BLaER1 (cell line): ENCODE measurements at regions not wholly inside any gene's neighbourhood (a gene's known extent, or its start where the extent isn't known, plus 50 kb on each side); places are given as distances from the start of the nearest gene placed in this dataset.
"Not testable (repeated sequence)": the region's sequence is repeated elsewhere in the genome, so short reads cannot be mapped to it uniquely, and the experiment has no call there.

Source experiments
- H3K27ac ChIP-seq: shearing (Covaris generic); formaldehyde crosslinking; 2 replicates; pipeline ENCODE4 v1.8.1; 2022
- H3K27me3 ChIP-seq: shearing (Covaris generic); formaldehyde crosslinking; 2 replicates; pipeline ENCODE4 v1.8.1; 2022
- H3K36me3 ChIP-seq: shearing (Covaris generic); formaldehyde crosslinking; 2 replicates; pipeline ENCODE4 v1.8.1; 2022
- H3K4me1 ChIP-seq: shearing (Covaris generic); formaldehyde crosslinking; 2 replicates; pipeline ENCODE4 v1.8.1; 2022
- H3K4me2 ChIP-seq: shearing (Covaris generic); formaldehyde crosslinking; 2 replicates; pipeline ENCODE4 v1.8.1; 2022
- H3K4me3 ChIP-seq: shearing (Covaris generic); formaldehyde crosslinking; 2 replicates; pipeline ENCODE4 v1.8.1; 2022
- H3K9ac ChIP-seq: shearing (Covaris generic); formaldehyde crosslinking; 2 replicates; pipeline ENCODE4 v1.8.1; 2022
- H3K9me3 ChIP-seq: shearing (Covaris generic); formaldehyde crosslinking; 2 replicates; pipeline ENCODE4 v1.8.1; 2022
- H4K20me1 ChIP-seq: shearing (Covaris generic); formaldehyde crosslinking; 2 replicates; pipeline ENCODE4 v1.8.1; 2022
- Cebpa-rat ChIP-seq: shearing (Covaris generic); IDR thresholded peaks from 2 replicates; pipeline ENCODE4 v1.8.1; 2022

DNA sequence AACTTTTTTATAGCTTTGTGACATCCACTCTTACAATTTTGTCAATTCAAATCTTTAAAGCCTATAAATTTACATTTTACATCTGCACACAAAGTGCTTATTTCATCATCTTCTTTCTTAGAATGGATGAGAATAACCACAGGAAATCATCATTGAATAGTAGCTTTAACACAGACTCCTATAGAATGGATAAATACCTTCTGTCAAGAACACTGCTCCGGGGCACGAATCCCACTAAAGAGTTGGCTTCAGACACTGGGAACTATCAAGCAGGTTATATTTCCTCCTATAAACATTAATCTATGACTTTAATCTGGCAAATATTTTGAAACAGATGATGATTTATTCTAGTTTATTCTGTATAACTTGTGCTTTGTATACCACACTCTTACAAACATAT, 269.7 kb upstream of the TPK1 start:
- no peak overlapping the region for H3K4me3 ChIP-seq
- H3K4me2 ChIP-seq: no peak overlapping the region
- H4K20me1 ChIP-seq: no peaks in the 10 kb centered on the region
- no peak for TF ChIP-seq Cebpa-rat
- no peak overlapping the region for H3K9ac ChIP-seq
- H3K9me3 ChIP-seq: no peaks in the 10 kb centered on the region
- H3K36me3 ChIP-seq: no peaks in the 10 kb centered on the region
- H3K27ac ChIP-seq: no peak overlapping the region
- H3K27me3 ChIP-seq: no peaks in the 10 kb centered on the region
- no peaks in the 10 kb centered on the region for H3K4me1 ChIP-seq

DNA sequence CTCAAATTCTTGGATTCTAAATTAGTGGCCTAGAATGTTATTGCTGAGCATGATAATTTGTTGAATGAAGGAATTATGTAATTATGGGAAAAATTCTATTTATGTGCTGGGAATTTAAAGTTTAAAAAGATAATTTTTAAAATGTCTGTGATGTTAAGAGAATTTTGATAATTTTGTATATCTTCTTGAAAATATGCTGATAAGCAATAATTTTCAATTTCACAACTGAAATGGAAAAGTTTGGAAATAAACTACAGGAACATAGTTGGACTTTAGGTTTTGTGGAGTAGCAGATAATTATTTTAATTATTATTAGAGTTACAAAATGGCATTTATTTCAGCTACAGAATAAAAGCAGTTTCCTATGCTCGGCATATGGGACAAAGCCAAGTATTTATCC, 268.5 kb upstream of the TPK1 start:
- no peak overlapping the region for H3K4me2 ChIP-seq

DNA sequence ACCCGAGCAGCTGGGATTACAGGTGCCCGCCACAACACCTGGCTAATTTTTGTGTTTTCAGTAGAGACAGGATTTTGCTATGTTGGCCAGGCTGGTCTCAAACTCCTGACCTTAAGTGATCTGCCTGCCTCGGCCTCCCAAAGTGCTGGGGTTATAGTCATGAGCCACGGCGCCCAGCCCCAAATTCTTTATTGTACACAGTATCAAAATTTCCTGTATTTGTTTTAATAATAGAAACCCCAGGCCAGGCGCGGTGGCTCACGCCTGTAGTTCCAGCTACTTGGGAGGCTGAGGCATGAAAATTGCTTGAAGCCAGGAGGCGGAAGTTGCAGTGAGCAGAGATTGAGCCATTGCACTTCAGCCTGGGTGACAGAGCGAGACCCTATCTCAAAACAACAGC, 266.3 kb upstream of the TPK1 start:
- not testable (repeated sequence) for H4K20me1 ChIP-seq

More for the DNA sequence above, 268.5 kb upstream of the TPK1 start:
- no peak overlapping the region for H3K9ac ChIP-seq
- TF ChIP-seq Cebpa-rat: no peak
- no peaks in the 10 kb centered on the region for H3K4me1 ChIP-seq
- no peak overlapping the region for H3K27ac ChIP-seq
- no peaks in the 10 kb centered on the region for H3K27me3 ChIP-seq
- H3K4me3 ChIP-seq: no peak overlapping the region
- H4K20me1 ChIP-seq: no peaks in the 10 kb centered on the region
- H3K9me3 ChIP-seq: no peaks in the 10 kb centered on the region
- no peaks in the 10 kb centered on the region for H3K36me3 ChIP-seq

DNA sequence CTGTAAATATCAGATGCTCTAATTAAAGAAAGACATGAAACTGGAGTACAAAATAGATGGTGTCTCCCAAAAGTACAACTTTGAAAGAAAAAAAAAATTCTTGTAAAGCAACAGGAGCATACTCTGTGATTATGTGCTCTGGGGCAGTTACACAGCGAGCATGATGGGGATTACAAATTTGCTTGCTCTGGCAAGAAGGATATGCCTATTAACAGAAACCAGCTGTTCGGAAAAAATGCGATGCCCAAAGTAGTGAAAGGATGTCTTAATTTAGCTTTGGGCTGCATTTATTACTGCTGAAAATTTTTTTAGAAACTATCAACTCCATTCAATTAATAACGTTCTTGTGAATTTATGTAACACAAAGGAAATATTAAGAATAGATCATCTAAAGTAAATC, 256.9 kb upstream of the TPK1 start:
- Histone ChIP-seq H3K27me3 (no peaks in the 10 kb centered on the region), H3K36me3 (no peaks in the 10 kb centered on the region), H3K27ac (no peak overlapping the region), H3K4me1 (no peaks in the 10 kb centered on the region), H3K4me3 (no peak overlapping the region), H4K20me1 (no peaks in the 10 kb centered on the region), H3K4me2 (no peak overlapping the region), H3K9ac (no peak overlapping the region), H3K9me3 (no peaks in the 10 kb centered on the region)
- no peak for TF ChIP-seq Cebpa-rat

More for the DNA sequence above, 266.3 kb upstream of the TPK1 start:
- not testable (repeated sequence) for H3K36me3 ChIP-seq, H3K9me3 ChIP-seq, H3K27ac ChIP-seq, H3K4me3 ChIP-seq, H3K4me1 ChIP-seq, H3K27me3 ChIP-seq, H3K4me2 ChIP-seq, H3K9ac ChIP-seq

DNA sequence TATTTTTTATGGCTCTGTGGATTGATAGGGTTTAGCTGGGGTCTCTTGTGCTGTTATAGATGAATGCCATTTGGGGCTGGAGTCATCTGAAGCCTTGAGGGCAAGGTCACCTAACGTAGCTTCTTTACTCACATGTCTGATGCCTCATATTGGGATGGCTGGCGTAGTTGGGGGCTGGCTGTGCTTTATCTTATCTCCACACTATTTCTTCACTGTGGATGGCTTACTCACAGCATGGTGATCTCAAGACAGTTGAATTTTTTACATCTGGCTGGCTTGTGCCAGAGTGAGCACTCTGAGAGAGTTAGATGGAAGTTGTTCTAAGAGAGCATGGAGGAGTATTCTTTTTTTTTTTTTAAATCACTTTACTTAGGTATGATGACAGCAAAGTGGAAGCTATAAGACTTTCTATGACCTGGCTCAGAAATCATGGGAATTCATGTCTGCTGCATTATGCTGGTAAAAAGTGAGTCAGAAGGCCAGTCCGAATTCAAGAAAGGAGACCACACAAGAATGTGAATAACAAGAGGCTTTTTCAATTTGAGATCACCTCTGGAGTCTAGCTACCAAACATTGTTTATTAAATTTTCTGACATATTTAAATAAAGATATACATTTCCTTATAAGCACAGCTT, 252.4 kb upstream of the TPK1 start:
- Histone ChIP-seq H3K27me3 (no peaks in the 10 kb centered on the region), H4K20me1 (no peaks in the 10 kb centered on the region), H3K9me3 (no peaks in the 10 kb centered on the region), H3K4me3 (no peak overlapping the region), H3K4me1 (peaks cover under 1% of the 10 kb centered on the region), H3K36me3 (no peaks in the 10 kb centered on the region), H3K27ac (no peak overlapping the region), H3K4me2 (no peak overlapping the region), H3K9ac (no peak overlapping the region)
- TF ChIP-seq Cebpa-rat: no peak

DNA sequence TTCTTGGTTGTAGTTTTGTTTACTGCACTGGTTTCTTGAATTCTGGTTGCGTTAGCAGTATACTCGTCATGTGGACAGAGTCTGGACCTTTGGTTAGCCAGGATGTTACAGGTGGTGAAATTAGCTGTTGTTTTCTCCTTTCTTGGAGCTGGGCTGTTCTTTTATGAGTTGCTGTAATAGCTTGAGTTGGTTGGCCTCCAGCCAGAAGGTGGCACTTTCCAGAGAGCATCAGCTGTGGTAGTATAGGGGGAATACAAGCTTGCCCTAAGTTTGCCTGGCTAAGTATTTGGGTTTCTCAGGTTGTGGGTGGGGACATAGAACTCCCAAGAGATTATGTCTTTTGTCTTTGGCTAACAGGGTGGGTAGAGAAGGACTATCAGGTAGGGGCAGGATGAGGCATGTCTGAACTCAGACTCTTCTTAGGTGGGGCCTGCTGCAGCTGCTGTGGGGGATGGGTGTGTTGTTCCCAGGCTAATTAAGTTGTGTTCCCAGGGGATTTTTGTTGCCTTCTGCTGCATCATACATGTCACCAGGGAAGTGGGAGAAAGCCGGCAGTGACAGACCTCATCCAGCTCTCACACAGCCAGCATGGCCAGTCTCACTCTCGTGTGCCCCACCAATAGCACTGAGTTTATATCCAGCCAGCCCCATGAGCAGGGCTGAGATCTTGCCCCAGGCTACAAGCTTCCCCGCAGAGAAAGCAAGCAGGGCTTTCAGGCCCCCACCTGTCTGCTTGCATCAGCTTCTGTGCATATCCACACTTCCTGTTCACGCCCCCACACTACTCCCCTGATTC, 246.7 kb upstream of the TPK1 start:
- Histone ChIP-seq H3K4me3 (no peak overlapping the region), H3K36me3 (no peaks in the 10 kb centered on the region), H3K4me1 (peaks cover 10% of the 10 kb centered on the region), H3K27ac (0 out of 2 replicates have a peak overlapping the region, but pooled peaks have one; percentile 14), H3K9me3 (no peaks in the 10 kb centered on the region), H4K20me1 (no peaks in the 10 kb centered on the region), H3K27me3 (no peaks in the 10 kb centered on the region), H3K9ac (no peak overlapping the region), H3K4me2 (peak overlapping the region; percentile 53)
- no peak for TF ChIP-seq Cebpa-rat

DNA sequence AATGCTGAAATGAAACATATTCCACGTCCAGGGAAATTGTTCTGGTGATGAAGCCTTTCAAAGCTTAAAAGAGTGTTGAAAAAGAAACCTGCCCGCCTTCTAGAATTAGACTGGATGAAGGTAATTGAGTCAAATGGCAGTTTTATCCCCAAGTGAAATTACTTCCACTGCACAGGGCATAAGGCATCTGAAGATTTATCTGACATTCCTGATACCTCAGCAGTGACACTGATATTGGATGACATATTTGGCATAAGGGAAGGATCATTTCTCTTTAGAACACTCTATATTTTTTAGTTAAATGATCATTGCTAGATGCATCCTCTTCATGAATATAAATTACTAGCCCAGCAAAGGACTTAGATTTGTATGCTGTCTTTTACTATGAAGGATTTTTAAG, 229.6 kb upstream of the TPK1 start:
- Histone ChIP-seq H3K27ac (no peak overlapping the region), H3K4me3 (no peak overlapping the region), H3K27me3 (no peaks in the 10 kb centered on the region), H3K4me1 (no peaks in the 10 kb centered on the region), H3K4me2 (no peak overlapping the region), H3K9ac (no peak overlapping the region), H3K36me3 (no peaks in the 10 kb centered on the region), H4K20me1 (no peaks in the 10 kb centered on the region), H3K9me3 (no peaks in the 10 kb centered on the region)
- no peak for TF ChIP-seq Cebpa-rat

DNA sequence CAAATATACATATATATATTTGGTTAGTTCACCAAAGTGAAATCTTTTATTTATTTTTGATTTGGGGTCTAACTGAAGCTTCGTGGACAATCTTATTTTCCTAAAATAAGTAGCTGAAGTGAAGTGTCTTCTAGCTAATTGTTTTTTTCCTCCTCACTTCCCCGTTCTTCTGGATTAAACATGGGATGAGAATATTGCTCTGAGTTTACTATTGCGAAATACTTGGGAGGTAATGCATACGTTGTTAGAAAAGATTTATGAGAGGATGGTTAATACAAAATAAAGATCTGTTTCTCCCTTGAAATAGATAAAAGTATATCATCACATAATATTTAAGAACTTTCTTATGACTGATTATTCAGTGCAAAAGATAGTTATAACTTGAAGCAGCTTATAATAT, 228.3 kb upstream of the TPK1 start:
- H3K4me3 ChIP-seq: no peak overlapping the region
- no peaks in the 10 kb centered on the region for H3K4me1 ChIP-seq
- no peaks in the 10 kb centered on the region for H3K27me3 ChIP-seq

DNA sequence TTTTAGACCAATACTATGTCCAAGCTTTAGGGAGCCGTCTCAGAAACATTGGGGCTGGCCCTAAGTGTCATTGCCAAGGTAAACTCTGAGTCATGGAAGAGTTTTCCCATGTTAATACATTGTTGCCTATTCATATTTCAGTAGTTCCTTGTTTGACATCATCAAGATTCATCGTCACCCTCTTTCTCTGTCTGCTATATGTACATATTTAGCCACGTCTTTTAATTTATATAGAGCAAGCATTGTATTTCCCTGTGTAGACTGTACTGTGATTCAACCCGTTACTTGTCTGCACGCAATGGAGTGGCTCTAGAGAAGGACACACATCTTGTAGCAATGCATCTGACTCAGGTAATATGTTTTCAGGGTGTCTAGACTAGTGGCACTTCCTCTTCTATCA, 217.9 kb upstream of the TPK1 start:
- Histone ChIP-seq H3K27ac (no peak overlapping the region), H3K27me3 (no peaks in the 10 kb centered on the region), H3K4me1 (no peaks in the 10 kb centered on the region), H3K4me3 (no peak overlapping the region), H3K4me2 (no peak overlapping the region), H3K9ac (no peak overlapping the region), H3K36me3 (no peaks in the 10 kb centered on the region), H3K9me3 (no peaks in the 10 kb centered on the region), H4K20me1 (no peaks in the 10 kb centered on the region)
- TF ChIP-seq Cebpa-rat: no peak

More for the DNA sequence above, 228.3 kb upstream of the TPK1 start:
- Histone ChIP-seq H3K9ac (no peak overlapping the region), H3K27ac (no peak overlapping the region), H3K36me3 (no peaks in the 10 kb centered on the region), H3K4me2 (no peak overlapping the region), H4K20me1 (no peaks in the 10 kb centered on the region), H3K9me3 (no peaks in the 10 kb centered on the region)
- peak; percentile 67; the same call in 1 of the 2 replicates for TF ChIP-seq Cebpa-rat

DNA sequence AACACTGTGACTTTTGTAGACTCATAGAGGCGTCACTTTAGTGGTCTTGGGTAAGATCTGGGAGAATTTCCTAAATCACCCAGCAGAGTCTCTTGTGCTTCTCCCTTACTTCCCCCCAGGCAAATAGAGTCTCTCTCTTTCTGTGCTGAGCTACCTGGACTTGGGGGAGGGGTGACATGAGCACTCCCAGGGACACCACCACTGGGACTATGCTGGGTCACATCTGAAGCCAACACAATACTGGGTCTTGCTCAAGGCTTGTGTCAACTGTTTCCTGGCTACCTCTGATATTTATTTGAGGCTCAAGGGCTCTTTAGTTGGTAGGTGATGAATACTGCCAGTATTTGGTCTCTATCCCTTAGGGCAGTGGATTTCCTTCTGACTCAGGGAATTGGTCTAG, 214.6 kb upstream of the TPK1 start:
- Histone ChIP-seq H4K20me1 (no peaks in the 10 kb centered on the region), H3K27me3 (no peaks in the 10 kb centered on the region), H3K36me3 (no peaks in the 10 kb centered on the region), H3K4me2 (no peak overlapping the region), H3K4me1 (no peaks in the 10 kb centered on the region), H3K27ac (no peak overlapping the region), H3K9me3 (no peaks in the 10 kb centered on the region), H3K9ac (no peak overlapping the region), H3K4me3 (no peak overlapping the region)
- TF ChIP-seq Cebpa-rat: no peak
